WTC11 (cell line): ENCODE measurements at regions not wholly inside any gene's neighbourhood (a gene's known extent, or its start where the extent isn't known, plus 50 kb on each side); places are given as distances from the start of the nearest gene placed in this dataset.

Experiments
- CREB1 ChIP-seq: sonication (generic); formaldehyde crosslinking; IDR thresholded peaks from 2 replicates; pipeline ENCODE4 v1.8.0; 2023; ENCODE audit warnings: mild to moderate bottlenecking, missing genetic modification reagents
- CREM ChIP-seq: sonication (generic); formaldehyde crosslinking; IDR thresholded peaks from 2 replicates; pipeline ENCODE4 v1.8.1; 2022; ENCODE audit warnings: mild to moderate bottlenecking, missing genetic modification reagents, moderate library complexity
- ELF4 ChIP-seq: sonication (generic); formaldehyde crosslinking; IDR thresholded peaks from 2 replicates; pipeline ENCODE4 v1.8.1; 2022; ENCODE audit warnings: low read depth, mild to moderate bottlenecking, moderate library complexity, missing genetic modification reagents
- FOXP1 ChIP-seq: sonication (generic); formaldehyde crosslinking; IDR thresholded peaks from 2 replicates; pipeline ENCODE4 v1.8.0; 2022; ENCODE audit warnings: missing genetic modification reagents, mild to moderate bottlenecking, moderate library complexity, borderline replicate concordance
- GABPB1 ChIP-seq: sonication (generic); formaldehyde crosslinking; IDR thresholded peaks from 2 replicates; pipeline ENCODE4 v1.8.1; 2023; ENCODE audit warnings: mild to moderate bottlenecking, missing genetic modification reagents
- JUN ChIP-seq: sonication (generic); formaldehyde crosslinking; IDR thresholded peaks from 2 replicates; pipeline ENCODE4 v1.8.0; 2023; ENCODE audit warnings: mild to moderate bottlenecking, missing genetic modification reagents
- KAT7 ChIP-seq: sonication (generic); formaldehyde crosslinking; IDR thresholded peaks from 2 replicates; pipeline ENCODE4 v1.8.1; 2023; ENCODE audit warnings: missing genetic modification reagents, mild to moderate bottlenecking, borderline replicate concordance
- NR3C1 ChIP-seq: sonication (generic); formaldehyde crosslinking; conservative IDR thresholded peaks from 2 replicates; pipeline ENCODE4 v1.8.1; 2023; ENCODE audit warnings: low read depth, mild to moderate bottlenecking, missing genetic modification reagents
- TEAD1 ChIP-seq: sonication (generic); formaldehyde crosslinking; IDR thresholded peaks from 2 replicates; pipeline ENCODE4 v1.8.0; 2022; ENCODE audit warnings: mild to moderate bottlenecking, missing genetic modification reagents
- TF ChIP-seq, protein P1 (sequence below): fragments of 200-600 bp; IDR thresholded peaks from 2 replicates; pipeline ENCODE4 v1.8.0; 2022; ENCODE audit warnings: antibody characterized with exemption
- TF ChIP-seq, protein P2 (sequence below): sonication (generic); formaldehyde crosslinking; IDR thresholded peaks from 2 replicates; pipeline ENCODE4 v1.8.1; 2022; ENCODE audit warnings: low read depth, missing genetic modification reagents, borderline replicate concordance
- TF ChIP-seq, protein P3 (sequence below): fragments of 250-450 bp; sonication (Bioruptor Pico); IDR thresholded peaks from 2 replicates; pipeline ENCODE4 v2.1.2; 2022; ENCODE audit warnings: mild to moderate bottlenecking, moderate library complexity

- TF ChIP-seq NR3C1 (CRISPR knock-in tag) (no peak), FOXP1 (CRISPR knock-in tag) (no peak), CREM (no peak), TEAD1 (CRISPR knock-in tag) (no peak), CREB1 (no peak), ELF4 (CRISPR knock-in tag) (no peak), JUN (no peak), GABPB1 (CRISPR knock-in tag) (no peak), KAT7 (CRISPR knock-in tag) (no peak)
- TF ChIP-seq, protein P1, sequence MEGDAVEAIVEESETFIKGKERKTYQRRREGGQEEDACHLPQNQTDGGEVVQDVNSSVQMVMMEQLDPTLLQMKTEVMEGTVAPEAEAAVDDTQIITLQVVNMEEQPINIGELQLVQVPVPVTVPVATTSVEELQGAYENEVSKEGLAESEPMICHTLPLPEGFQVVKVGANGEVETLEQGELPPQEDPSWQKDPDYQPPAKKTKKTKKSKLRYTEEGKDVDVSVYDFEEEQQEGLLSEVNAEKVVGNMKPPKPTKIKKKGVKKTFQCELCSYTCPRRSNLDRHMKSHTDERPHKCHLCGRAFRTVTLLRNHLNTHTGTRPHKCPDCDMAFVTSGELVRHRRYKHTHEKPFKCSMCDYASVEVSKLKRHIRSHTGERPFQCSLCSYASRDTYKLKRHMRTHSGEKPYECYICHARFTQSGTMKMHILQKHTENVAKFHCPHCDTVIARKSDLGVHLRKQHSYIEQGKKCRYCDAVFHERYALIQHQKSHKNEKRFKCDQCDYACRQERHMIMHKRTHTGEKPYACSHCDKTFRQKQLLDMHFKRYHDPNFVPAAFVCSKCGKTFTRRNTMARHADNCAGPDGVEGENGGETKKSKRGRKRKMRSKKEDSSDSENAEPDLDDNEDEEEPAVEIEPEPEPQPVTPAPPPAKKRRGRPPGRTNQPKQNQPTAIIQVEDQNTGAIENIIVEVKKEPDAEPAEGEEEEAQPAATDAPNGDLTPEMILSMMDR, result no peak
- TF ChIP-seq, protein P2, sequence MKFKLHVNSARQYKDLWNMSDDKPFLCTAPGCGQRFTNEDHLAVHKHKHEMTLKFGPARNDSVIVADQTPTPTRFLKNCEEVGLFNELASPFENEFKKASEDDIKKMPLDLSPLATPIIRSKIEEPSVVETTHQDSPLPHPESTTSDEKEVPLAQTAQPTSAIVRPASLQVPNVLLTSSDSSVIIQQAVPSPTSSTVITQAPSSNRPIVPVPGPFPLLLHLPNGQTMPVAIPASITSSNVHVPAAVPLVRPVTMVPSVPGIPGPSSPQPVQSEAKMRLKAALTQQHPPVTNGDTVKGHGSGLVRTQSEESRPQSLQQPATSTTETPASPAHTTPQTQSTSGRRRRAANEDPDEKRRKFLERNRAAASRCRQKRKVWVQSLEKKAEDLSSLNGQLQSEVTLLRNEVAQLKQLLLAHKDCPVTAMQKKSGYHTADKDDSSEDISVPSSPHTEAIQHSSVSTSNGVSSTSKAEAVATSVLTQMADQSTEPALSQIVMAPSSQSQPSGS (CRISPR knock-in tag), result no peak
- TF ChIP-seq, protein P3, sequence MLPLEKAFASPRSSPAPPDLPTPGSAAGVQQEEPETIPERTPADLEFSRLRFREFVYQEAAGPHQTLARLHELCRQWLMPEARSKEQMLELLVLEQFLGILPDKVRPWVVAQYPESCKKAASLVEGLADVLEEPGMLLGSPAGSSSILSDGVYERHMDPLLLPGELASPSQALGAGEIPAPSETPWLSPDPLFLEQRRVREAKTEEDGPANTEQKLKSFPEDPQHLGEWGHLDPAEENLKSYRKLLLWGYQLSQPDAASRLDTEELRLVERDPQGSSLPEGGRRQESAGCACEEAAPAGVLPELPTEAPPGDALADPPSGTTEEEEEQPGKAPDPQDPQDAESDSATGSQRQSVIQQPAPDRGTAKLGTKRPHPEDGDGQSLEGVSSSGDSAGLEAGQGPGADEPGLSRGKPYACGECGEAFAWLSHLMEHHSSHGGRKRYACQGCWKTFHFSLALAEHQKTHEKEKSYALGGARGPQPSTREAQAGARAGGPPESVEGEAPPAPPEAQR, result no peak
Measured at GRCh38 chr6:121627761-121628160, 192.3 kb downstream of the GJA1 start.
